ENCODE measurements at regions not wholly inside any gene's neighbourhood (a gene's known extent, or its start where the extent isn't known, plus 50 kb on each side); places are given as distances from the start of the nearest gene placed in this dataset.
"Not testable (repeated sequence)": the region's sequence is repeated elsewhere in the genome, so short reads cannot be mapped to it uniquely, and the experiment has no call there.

DNA sequence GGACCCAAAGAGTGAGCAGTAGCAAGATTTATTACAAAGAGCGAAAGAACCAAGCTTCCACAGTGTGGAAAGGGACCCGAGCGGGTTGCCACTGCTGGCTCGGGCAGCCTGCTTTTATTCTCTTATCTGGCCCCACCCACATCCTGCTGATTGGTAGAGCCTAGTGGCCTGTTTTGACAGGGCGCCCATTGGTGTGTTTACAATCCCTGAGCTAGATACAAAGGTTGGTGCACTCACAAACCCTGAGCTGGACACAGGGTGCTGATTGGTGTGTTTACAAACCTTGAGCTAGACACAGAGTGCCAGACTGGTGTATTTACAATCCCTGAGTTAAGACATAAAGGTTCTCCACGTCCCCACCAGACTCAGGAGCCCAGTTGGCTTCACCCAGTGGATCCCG is 676.9 kb downstream of the SI start:
- DNase-seq; H3K4ac ChIP-seq (ENCODE audit: low read depth, low read length); H4K5ac ChIP-seq (ENCODE audit: low read length); H2BK120ac ChIP-seq (ENCODE audit: low read depth, low read length); H3K79me2 ChIP-seq (ENCODE audit: control insufficient read depth, insufficient read depth, low read length); H2BK5ac ChIP-seq (ENCODE audit: low read length); H3K36me3 ChIP-seq (ENCODE audit: control insufficient read depth, insufficient read depth, low read length); H3K4me2 ChIP-seq (ENCODE audit: low read length); H3K23ac ChIP-seq (ENCODE audit: low read length); H4K8ac ChIP-seq (ENCODE audit: low read depth, low read length); H3K79me1 ChIP-seq (ENCODE audit: low read length); H3K18ac ChIP-seq (ENCODE audit: low read length); H3K27ac ChIP-seq (ENCODE audit: low read depth, low read length); H3K4me1 ChIP-seq (ENCODE audit: control insufficient read depth, low read depth, low read length); H3K4me3 ChIP-seq (ENCODE audit: low read length); H3K9ac ChIP-seq (ENCODE audit: low read length); H2BK15ac ChIP-seq (replicated peaks; ENCODE audit: low read depth); H2AK5ac ChIP-seq (ENCODE audit: low read length); H3K27me3 ChIP-seq (ENCODE audit: insufficient read depth, low read length, poor library complexity); H3K56ac ChIP-seq (ENCODE audit: low read length): not testable (repeated sequence)
- WGBS (ENCODE audit: extremely low coverage, insufficient coverage, low lambda C conversion rate): no CpG with 5 or more reads among the region's 7 CpGs

DNA sequence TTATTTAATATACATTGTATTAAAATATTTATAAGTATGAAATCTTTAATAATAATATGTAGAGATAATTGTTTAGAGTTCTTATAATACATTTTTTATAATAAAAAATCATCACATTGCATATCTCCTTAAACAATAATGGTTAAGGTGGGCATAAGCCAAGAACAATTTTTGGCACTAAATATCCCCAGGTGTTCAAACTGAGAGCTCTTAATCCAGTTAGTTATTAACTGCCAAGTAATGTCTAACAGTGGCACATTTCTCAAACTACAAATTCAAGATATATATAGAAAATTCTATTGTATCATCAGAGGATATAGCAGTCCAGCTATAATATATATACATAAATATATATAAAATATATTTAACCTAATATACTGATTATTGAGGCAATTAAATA is 680.8 kb downstream of the SI start:
- Histone ChIP-seq H3K4me2 (ENCODE audit: low read length) (no peak overlapping the region), H3K56ac (ENCODE audit: low read length) (no peak overlapping the region), H2BK120ac (ENCODE audit: low read depth, low read length) (no peak overlapping the region)

DNA sequence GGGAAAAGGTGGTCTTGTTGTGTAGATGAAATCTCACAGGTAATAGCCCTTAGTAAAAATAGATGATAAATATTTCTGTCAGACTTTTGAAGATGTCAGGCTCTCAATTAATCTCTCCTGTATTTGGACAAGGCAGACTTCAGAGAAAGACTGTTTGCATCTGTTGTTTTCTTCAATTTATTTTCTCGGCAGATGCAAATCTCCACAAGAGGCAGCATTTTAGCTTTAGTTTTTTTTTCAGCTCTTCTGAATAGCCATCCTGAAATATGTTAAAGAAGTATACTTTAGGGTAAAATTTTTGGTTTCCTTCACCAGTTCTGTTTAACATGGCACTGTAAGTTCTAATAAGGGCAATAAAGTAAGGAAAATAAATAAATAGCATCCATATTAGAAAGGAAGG is 685.1 kb downstream of the SI start:
- Histone ChIP-seq H3K4me1 (ENCODE audit: control insufficient read depth, low read depth, low read length) (no peaks in the 10 kb centered on the region), H3K27ac (ENCODE audit: low read depth, low read length) (no peak overlapping the region), H3K36me3 (ENCODE audit: control insufficient read depth, insufficient read depth, low read length) (no peaks in the 10 kb centered on the region), H3K18ac (ENCODE audit: low read length) (no peak overlapping the region), H3K4me3 (ENCODE audit: low read length) (no peak overlapping the region), H3K79me2 (ENCODE audit: control insufficient read depth, insufficient read depth, low read length) (no peaks in the 10 kb centered on the region), H3K4ac (ENCODE audit: low read depth, low read length) (no peak overlapping the region), H2AK5ac (ENCODE audit: low read length) (no peak overlapping the region), H3K23ac (ENCODE audit: low read length) (no peak overlapping the region), H4K5ac (ENCODE audit: low read length) (no peak overlapping the region), H3K56ac (ENCODE audit: low read length) (no peak overlapping the region), H3K4me2 (ENCODE audit: low read length) (no peak overlapping the region), H4K8ac (ENCODE audit: low read depth, low read length) (no peak overlapping the region), H3K27me3 (ENCODE audit: insufficient read depth, low read length, poor library complexity) (no peaks in the 10 kb centered on the region), H3K79me1 (ENCODE audit: low read length) (no peaks in the 10 kb centered on the region), H2BK120ac (ENCODE audit: low read depth, low read length) (no peak overlapping the region), H3K9ac (ENCODE audit: low read length) (no peak overlapping the region), H2BK5ac (ENCODE audit: low read length) (no peak overlapping the region), H2BK15ac (replicated peaks; ENCODE audit: low read depth) (no peak overlapping the region)
- WGBS (ENCODE audit: extremely low coverage, insufficient coverage, low lambda C conversion rate): no CpG with 5 or more reads among the region's 1 CpG
- DNase-seq: no peak

More for the DNA sequence above, 680.8 kb downstream of the SI start:
- no peaks in the 10 kb centered on the region for H3K4me1 ChIP-seq (ENCODE audit: control insufficient read depth, low read depth, low read length)
- no peak overlapping the region for H3K27ac ChIP-seq (ENCODE audit: low read depth, low read length)
- H2AK5ac ChIP-seq (ENCODE audit: low read length): no peak overlapping the region
- no peak for DNase-seq
- no peak overlapping the region for H3K4ac ChIP-seq (ENCODE audit: low read depth, low read length)
- H3K18ac ChIP-seq (ENCODE audit: low read length): no peak overlapping the region
- H3K27me3 ChIP-seq (ENCODE audit: insufficient read depth, low read length, poor library complexity): no peaks in the 10 kb centered on the region
- H4K8ac ChIP-seq (ENCODE audit: low read depth, low read length): no peak overlapping the region
- no peaks in the 10 kb centered on the region for H3K79me1 ChIP-seq (ENCODE audit: low read length)
- H2BK15ac ChIP-seq (replicated peaks; ENCODE audit: low read depth): no peak overlapping the region
- H3K79me2 ChIP-seq (ENCODE audit: control insufficient read depth, insufficient read depth, low read length): no peaks in the 10 kb centered on the region
- H4K5ac ChIP-seq (ENCODE audit: low read length): no peak overlapping the region
- H3K23ac ChIP-seq (ENCODE audit: low read length): no peak overlapping the region
- no peak overlapping the region for H2BK5ac ChIP-seq (ENCODE audit: low read length)
- no peak overlapping the region for H3K9ac ChIP-seq (ENCODE audit: low read length)
- no peak overlapping the region for H3K4me3 ChIP-seq (ENCODE audit: low read length)
- H3K36me3 ChIP-seq (ENCODE audit: control insufficient read depth, insufficient read depth, low read length): no peaks in the 10 kb centered on the region

DNA sequence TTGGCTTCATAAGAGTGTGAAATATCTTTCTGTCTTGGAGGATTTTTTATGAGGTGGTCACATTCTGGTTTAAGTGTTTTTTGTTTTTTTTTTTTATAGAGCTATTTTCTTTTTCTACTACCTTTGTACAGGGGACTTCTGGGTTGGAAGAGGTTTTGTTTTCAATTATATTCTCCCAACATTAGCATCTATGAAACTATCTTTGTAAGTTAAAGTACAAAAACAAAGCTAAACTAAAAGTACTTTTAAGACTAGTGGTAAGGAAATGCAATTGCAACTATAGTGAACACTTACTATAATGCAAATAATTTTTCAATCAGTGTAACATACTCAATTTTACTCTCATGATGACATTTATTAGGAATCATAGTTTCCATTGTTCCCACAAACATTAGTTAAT is 688.2 kb downstream of the SI start:
- H3K56ac ChIP-seq (ENCODE audit: low read length): no peak overlapping the region
- H3K27ac ChIP-seq (ENCODE audit: low read depth, low read length): no peak overlapping the region
- no peak overlapping the region for H2BK15ac ChIP-seq (replicated peaks; ENCODE audit: low read depth)
- no peak for DNase-seq
- no peak overlapping the region for H2BK5ac ChIP-seq (ENCODE audit: low read length)
- no peak overlapping the region for H4K5ac ChIP-seq (ENCODE audit: low read length)
- no peak overlapping the region for H3K4me2 ChIP-seq (ENCODE audit: low read length)
- H2AK5ac ChIP-seq (ENCODE audit: low read length): no peak overlapping the region
- no peaks in the 10 kb centered on the region for H3K79me2 ChIP-seq (ENCODE audit: control insufficient read depth, insufficient read depth, low read length)
- H3K4ac ChIP-seq (ENCODE audit: low read depth, low read length): no peak overlapping the region
- H3K36me3 ChIP-seq (ENCODE audit: control insufficient read depth, insufficient read depth, low read length): no peaks in the 10 kb centered on the region
- H3K4me3 ChIP-seq (ENCODE audit: low read length): no peak overlapping the region
- no peaks in the 10 kb centered on the region for H3K4me1 ChIP-seq (ENCODE audit: control insufficient read depth, low read depth, low read length)
- H4K8ac ChIP-seq (ENCODE audit: low read depth, low read length): no peak overlapping the region
- no peaks in the 10 kb centered on the region for H3K27me3 ChIP-seq (ENCODE audit: insufficient read depth, low read length, poor library complexity)
- no peak overlapping the region for H2BK120ac ChIP-seq (ENCODE audit: low read depth, low read length)
- H3K18ac ChIP-seq (ENCODE audit: low read length): no peak overlapping the region
- H3K9ac ChIP-seq (ENCODE audit: low read length): no peak overlapping the region
- H3K23ac ChIP-seq (ENCODE audit: low read length): no peak overlapping the region
- H3K79me1 ChIP-seq (ENCODE audit: low read length): no peaks in the 10 kb centered on the region

DNA sequence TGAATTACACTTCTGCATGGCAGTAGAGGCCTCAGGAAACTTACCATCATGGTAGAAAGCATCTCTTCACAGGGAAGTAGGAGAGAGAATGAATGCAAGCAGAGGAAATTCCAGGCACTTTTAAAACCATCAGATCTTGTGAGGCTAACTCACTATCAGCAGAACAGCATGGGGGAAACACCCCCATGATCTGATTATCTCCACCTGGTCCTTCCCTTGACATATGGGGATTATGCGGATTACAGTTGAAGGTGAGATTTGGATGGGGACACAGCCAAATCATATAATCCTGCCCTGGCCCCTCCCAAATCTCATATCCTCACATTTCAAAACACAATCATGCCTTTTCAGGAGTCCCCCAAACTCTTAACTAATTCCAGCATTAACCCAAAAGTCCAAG is 691.1 kb downstream of the SI start:
- no peak overlapping the region for H4K5ac ChIP-seq (ENCODE audit: low read length)

DNA sequence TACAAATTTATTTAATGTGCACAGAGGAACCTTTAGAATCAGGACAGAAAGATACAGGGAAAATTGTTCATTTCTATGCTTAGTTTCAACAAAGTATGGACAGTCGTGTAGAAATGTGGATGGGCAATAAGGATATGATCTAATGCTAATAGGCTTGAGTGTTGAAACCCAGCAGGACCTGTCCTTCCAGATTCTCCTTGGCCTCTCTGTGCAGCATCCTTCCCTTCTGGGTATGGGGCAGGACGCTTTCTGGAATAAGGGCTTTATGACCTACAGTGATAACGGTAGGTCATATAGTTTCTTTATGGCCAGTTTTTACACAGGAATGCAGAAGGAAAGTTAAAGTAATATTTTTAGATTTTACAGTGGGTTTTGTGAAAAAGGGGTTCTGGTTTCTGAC is 698.1 kb downstream of the SI start:
- Histone ChIP-seq H3K27me3 (ENCODE audit: insufficient read depth, low read length, poor library complexity) (no peaks in the 10 kb centered on the region), H3K27ac (ENCODE audit: low read depth, low read length) (no peak overlapping the region), H4K5ac (ENCODE audit: low read length) (no peak overlapping the region), H3K4ac (ENCODE audit: low read depth, low read length) (no peak overlapping the region), H3K4me1 (ENCODE audit: control insufficient read depth, low read depth, low read length) (no peaks in the 10 kb centered on the region), H3K18ac (ENCODE audit: low read length) (no peak overlapping the region), H3K79me2 (ENCODE audit: control insufficient read depth, insufficient read depth, low read length) (no peaks in the 10 kb centered on the region), H3K4me3 (ENCODE audit: low read length) (no peak overlapping the region), H2BK5ac (ENCODE audit: low read length) (no peak overlapping the region), H3K9ac (ENCODE audit: low read length) (no peak overlapping the region), H3K79me1 (ENCODE audit: low read length) (no peaks in the 10 kb centered on the region), H3K56ac (ENCODE audit: low read length) (no peak overlapping the region), H3K4me2 (ENCODE audit: low read length) (no peak overlapping the region), H2BK15ac (replicated peaks; ENCODE audit: low read depth) (peak overlapping the region; percentile 59), H2AK5ac (ENCODE audit: low read length) (no peak overlapping the region), H3K36me3 (ENCODE audit: control insufficient read depth, insufficient read depth, low read length) (no peaks in the 10 kb centered on the region), H3K23ac (ENCODE audit: low read length) (no peak overlapping the region), H4K8ac (ENCODE audit: low read depth, low read length) (no peak overlapping the region), H2BK120ac (ENCODE audit: low read depth, low read length) (no peak overlapping the region)
- no CpG with 5 or more reads among the region's 3 CpGs for WGBS (ENCODE audit: extremely low coverage, insufficient coverage, low lambda C conversion rate)
- no peak for DNase-seq

More for the DNA sequence above, 691.1 kb downstream of the SI start:
- DNase-seq: peak; percentile 79
- no peak overlapping the region for H2BK15ac ChIP-seq (replicated peaks; ENCODE audit: low read depth)
- H3K79me2 ChIP-seq (ENCODE audit: control insufficient read depth, insufficient read depth, low read length): no peaks in the 10 kb centered on the region
- no peak overlapping the region for H2BK5ac ChIP-seq (ENCODE audit: low read length)
- no peak overlapping the region for H3K18ac ChIP-seq (ENCODE audit: low read length)
- WGBS (ENCODE audit: extremely low coverage, insufficient coverage, low lambda C conversion rate): no CpG with 5 or more reads among the region's 1 CpG
- H3K27me3 ChIP-seq (ENCODE audit: insufficient read depth, low read length, poor library complexity): no peaks in the 10 kb centered on the region
- H3K4me2 ChIP-seq (ENCODE audit: low read length): no peak overlapping the region
- H3K4me3 ChIP-seq (ENCODE audit: low read length): no peak overlapping the region
- H3K56ac ChIP-seq (ENCODE audit: low read length): no peak overlapping the region
- H3K23ac ChIP-seq (ENCODE audit: low read length): no peak overlapping the region
- H4K8ac ChIP-seq (ENCODE audit: low read depth, low read length): no peak overlapping the region
- no peak overlapping the region for H3K27ac ChIP-seq (ENCODE audit: low read depth, low read length)
- H3K9ac ChIP-seq (ENCODE audit: low read length): no peak overlapping the region
- no peaks in the 10 kb centered on the region for H3K4me1 ChIP-seq (ENCODE audit: control insufficient read depth, low read depth, low read length)
- H2BK120ac ChIP-seq (ENCODE audit: low read depth, low read length): no peak overlapping the region
- H3K4ac ChIP-seq (ENCODE audit: low read depth, low read length): no peak overlapping the region
- H3K79me1 ChIP-seq (ENCODE audit: low read length): no peaks in the 10 kb centered on the region
- no peaks in the 10 kb centered on the region for H3K36me3 ChIP-seq (ENCODE audit: control insufficient read depth, insufficient read depth, low read length)
- H2AK5ac ChIP-seq (ENCODE audit: low read length): no peak overlapping the region

All from mesendoderm (in vitro differentiated cells).